ENCODE measurements at regions not wholly inside any gene's neighbourhood (a gene's known extent, or its start where the extent isn't known, plus 50 kb on each side); places are given as distances from the start of the nearest gene placed in this dataset.

DNA sequence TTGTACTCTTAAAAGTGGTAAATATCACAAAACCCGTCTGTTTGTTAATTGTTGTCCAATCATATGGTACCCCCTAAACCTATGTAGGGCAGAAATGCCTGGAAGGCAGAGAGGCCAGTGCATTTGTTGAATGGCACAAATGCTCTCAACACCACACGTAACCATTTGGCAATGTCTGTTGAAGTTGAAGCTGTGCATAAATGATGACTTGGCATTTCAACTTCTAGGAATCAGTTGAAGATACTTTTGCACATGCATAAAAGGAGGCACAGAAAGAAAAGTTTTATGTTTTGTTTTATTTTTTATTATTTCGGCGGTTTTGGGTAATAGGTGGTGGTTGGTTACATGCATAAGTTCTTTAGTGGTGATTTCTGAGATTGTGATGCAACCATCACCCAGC is 246.6 kb downstream of the TAF11L14 start:
- Mint-ChIP-seq H3K27me3 (ENCODE audit: insufficient read depth) (no peaks in the 10 kb centered on the region; the same call in 1 of the 2 replicates), H3K36me3 (ENCODE audit: low read depth) (0 out of 2 replicates have a peak, but pooled peaks cover 4% of the 10 kb centered on the region), H3K4me3 (no peak overlapping the region), H3K27ac (no peak overlapping the region), H3K9me3 (peaks cover 26% of the 10 kb centered on the region), H3K4me1 (ENCODE audit: low read depth) (no peaks in the 10 kb centered on the region)
- TF ChIP-seq, protein P1, sequence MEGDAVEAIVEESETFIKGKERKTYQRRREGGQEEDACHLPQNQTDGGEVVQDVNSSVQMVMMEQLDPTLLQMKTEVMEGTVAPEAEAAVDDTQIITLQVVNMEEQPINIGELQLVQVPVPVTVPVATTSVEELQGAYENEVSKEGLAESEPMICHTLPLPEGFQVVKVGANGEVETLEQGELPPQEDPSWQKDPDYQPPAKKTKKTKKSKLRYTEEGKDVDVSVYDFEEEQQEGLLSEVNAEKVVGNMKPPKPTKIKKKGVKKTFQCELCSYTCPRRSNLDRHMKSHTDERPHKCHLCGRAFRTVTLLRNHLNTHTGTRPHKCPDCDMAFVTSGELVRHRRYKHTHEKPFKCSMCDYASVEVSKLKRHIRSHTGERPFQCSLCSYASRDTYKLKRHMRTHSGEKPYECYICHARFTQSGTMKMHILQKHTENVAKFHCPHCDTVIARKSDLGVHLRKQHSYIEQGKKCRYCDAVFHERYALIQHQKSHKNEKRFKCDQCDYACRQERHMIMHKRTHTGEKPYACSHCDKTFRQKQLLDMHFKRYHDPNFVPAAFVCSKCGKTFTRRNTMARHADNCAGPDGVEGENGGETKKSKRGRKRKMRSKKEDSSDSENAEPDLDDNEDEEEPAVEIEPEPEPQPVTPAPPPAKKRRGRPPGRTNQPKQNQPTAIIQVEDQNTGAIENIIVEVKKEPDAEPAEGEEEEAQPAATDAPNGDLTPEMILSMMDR (IDR thresholded peaks at IDR 0.05): no peak
- no peak for DNase-seq

DNA sequence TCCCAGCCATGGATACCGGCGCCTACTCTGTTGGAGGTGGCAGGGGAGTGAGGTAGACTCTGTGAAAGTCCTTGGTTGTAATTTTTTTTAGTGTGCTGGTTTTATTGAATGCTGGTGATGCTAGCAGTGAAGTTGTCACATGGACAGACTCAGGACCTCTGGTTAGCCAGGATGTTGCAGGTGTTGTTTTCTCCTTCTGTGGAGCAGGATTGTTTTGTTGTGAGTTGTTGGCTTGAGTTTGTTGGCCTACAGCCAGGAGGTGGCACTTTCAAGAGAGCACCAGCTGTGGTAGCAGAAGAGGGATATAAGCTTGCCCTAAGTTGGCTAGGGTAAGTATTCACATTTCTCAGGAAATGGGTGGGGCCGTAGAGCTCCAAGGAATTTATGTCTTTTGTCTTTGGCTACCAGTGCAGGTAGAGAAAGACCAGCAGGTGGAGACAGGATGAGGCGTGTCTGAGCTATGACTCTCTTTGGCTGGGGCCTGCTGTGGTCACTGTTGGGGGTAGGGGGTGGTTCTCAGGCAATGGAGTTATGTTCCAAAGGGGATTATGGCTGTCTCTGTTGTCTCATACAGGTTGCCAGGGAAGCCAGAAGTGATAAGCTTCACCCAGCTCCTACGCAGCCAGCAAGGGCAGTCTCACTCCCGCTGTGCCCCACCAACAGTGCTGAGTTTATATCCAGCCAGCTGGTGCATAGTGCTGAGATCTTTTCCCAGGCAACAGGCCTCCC is 248.7 kb downstream of the TAF11L14 start:
- TF ChIP-seq, protein P1 (IDR thresholded peaks at IDR 0.05): no peak
- Mint-ChIP-seq H3K4me1 (ENCODE audit: low read depth) (no peaks in the 10 kb centered on the region), H3K36me3 (ENCODE audit: low read depth) (0 out of 2 replicates have a peak, but pooled peaks cover 4% of the 10 kb centered on the region), H3K4me3 (no peak overlapping the region), H3K27me3 (ENCODE audit: insufficient read depth) (no peaks in the 10 kb centered on the region; the same call in 1 of the 2 replicates), H3K9me3 (peaks cover 28% of the 10 kb centered on the region), H3K27ac (no peak overlapping the region)
- DNase-seq: no peak

DNA sequence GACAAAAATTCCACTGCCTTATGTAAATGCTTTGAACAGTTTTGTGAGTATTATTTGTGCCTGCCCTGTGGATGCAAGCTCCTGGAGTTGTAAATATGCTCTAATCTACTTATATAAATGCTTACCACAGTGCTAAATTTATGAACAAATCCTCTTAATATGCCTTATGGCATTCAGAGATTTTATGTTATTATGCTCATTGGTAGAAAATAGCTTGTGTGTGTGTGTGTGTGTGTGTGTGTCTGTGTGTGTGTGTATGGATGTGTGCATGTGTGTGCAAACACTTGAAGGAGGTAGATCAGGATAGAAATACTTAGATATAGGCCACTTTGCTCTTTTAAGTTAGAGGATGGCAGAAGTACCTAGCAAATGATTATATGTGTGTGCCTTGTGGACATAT is 253.9 kb downstream of the TAF11L14 start:
- 0 out of 2 replicates have a peak, but pooled peaks cover 4% of the 10 kb centered on the region for H3K36me3 Mint-ChIP-seq (ENCODE audit: low read depth)
- peaks cover 26% of the 10 kb centered on the region for H3K9me3 Mint-ChIP-seq
- DNase-seq: no peak
- no peaks in the 10 kb centered on the region; the same call in 1 of the 2 replicates for H3K27me3 Mint-ChIP-seq (ENCODE audit: insufficient read depth)
- no peak overlapping the region for H3K4me3 Mint-ChIP-seq
- TF ChIP-seq, protein P1 (IDR thresholded peaks at IDR 0.05): no peak
- no peak overlapping the region for H3K27ac Mint-ChIP-seq
- H3K4me1 Mint-ChIP-seq (ENCODE audit: low read depth): no peaks in the 10 kb centered on the region

DNA sequence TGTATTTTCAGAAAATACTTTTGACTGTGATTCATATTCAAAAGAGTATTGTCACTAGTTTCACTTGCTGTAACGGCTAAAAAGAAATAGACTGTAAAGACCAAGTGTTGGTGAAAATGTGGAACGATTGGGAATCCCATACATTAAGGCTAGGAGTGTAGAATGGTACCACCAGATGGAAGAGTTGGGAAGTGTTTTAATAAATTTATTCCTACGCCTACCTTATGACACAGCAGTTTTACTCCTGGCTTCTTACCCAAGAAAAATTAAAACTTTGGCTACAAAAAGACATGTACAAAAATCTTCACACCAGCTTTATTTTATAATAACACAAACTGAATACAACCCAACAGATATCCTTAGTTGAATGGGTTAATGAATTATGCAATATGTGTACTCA is 256.2 kb downstream of the TAF11L14 start:
- H3K4me1 Mint-ChIP-seq (ENCODE audit: low read depth): no peaks in the 10 kb centered on the region
- H3K36me3 Mint-ChIP-seq (ENCODE audit: low read depth): no peaks in the 10 kb centered on the region
- TF ChIP-seq, protein P1 (IDR thresholded peaks at IDR 0.05): no peak
- H3K4me3 Mint-ChIP-seq: no peak overlapping the region
- DNase-seq: no peak
- H3K27me3 Mint-ChIP-seq (ENCODE audit: insufficient read depth): no peaks in the 10 kb centered on the region
- H3K27ac Mint-ChIP-seq: no peak overlapping the region
- H3K9me3 Mint-ChIP-seq: peaks cover 12% of the 10 kb centered on the region

DNA sequence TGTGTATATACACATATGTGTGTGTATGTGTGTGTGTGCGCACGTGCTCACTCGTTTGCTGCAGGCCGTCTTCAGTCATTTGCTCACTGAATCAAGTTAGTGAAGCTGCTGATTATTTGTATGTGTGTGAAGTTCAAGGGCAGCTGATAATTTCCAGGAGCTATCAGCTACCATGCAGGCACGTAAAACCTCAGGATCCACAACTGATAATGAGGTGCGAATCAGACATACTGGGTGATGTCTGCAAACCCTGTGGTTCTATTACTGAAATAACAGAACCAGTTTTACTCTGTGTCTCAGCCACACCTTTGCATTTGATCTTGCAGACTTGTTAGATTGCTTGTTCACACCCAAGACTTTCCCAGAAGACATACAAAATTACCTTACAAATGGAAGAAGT is 257.6 kb downstream of the TAF11L14 start:
- Mint-ChIP-seq H3K36me3 (ENCODE audit: low read depth) (no peaks in the 10 kb centered on the region), H3K27ac (no peak overlapping the region), H3K27me3 (ENCODE audit: insufficient read depth) (no peaks in the 10 kb centered on the region), H3K9me3 (peaks cover 11% of the 10 kb centered on the region), H3K4me3 (no peak overlapping the region), H3K4me1 (ENCODE audit: low read depth) (no peaks in the 10 kb centered on the region)
- TF ChIP-seq, protein P1 (IDR thresholded peaks at IDR 0.05): no peak
- no peak for DNase-seq
